CD8-positive, alpha-beta memory T cell (primary cell): ENCODE measurements at regions not wholly inside any gene's neighbourhood (a gene's known extent, or its start where the extent isn't known, plus 50 kb on each side); places are given as distances from the start of the nearest gene placed in this dataset.

ENCODE experiments used
- CTCF ChIA-PET: fragments of 350-600 bp; sonication (Branson Sonifier 250); formaldehyde crosslinking; loops from one replicate; lab custom pipeline; 2021; ENCODE audit warnings: antibody characterized with exemption; lab: Charles Lee
- POLR2A ChIA-PET: fragments of 350-600 bp; sonication (Branson Sonifier 250); formaldehyde crosslinking; loops from one replicate; lab custom pipeline; 2021; ENCODE audit warnings: antibody characterized with exemption; lab: Charles Lee
- DNase-seq, 5 donors: peaks; one replicate each; pipeline versions ENCODE4 v3.0.0 to v3.0.0-alpha.2; 2020 to 2022; ENCODE audit warnings: mixed read lengths in 1 of 5
- H3K27ac ChIP-seq: one replicate; pipeline ENCODE4 v1.7.0; 2013; ENCODE audit warnings: low read depth, mild to moderate bottlenecking, low read length, moderate library complexity
- H3K27me3 ChIP-seq: 2 replicates; pipeline ENCODE4 v1.7.0; 2013; ENCODE audit warnings: low read length, mild to moderate bottlenecking; ENCODE audit not compliant: insufficient read depth, poor library complexity, severe bottlenecking
- H3K36me3 ChIP-seq: 2 replicates; pipeline ENCODE4 v1.7.0; 2013; ENCODE audit warnings: mild to moderate bottlenecking, low read length, moderate library complexity; ENCODE audit not compliant: insufficient read depth
- H3K4me1 ChIP-seq: 2 replicates; pipeline ENCODE4 v1.7.0; 2013; ENCODE audit warnings: mild to moderate bottlenecking, low read length, moderate library complexity; ENCODE audit not compliant: insufficient read depth
- H3K4me3 ChIP-seq: 2 replicates; pipeline ENCODE4 v1.7.0; 2013; ENCODE audit warnings: mild to moderate bottlenecking, low read length
- H3K9me3 ChIP-seq: 2 replicates; pipeline ENCODE4 v1.7.0; 2013; ENCODE audit warnings: mild to moderate bottlenecking, low read length
- H3K27ac Mint-ChIP-seq, 8 donors: one replicate each; pipeline ENCODE4 v1.8.0; 2020 to 2021; ENCODE audit warnings: mixed read lengths in 8 of 8, mild to moderate bottlenecking in 6 of 8, inconsistent platforms in 3 of 8, moderate library complexity in 3 of 8
- H3K27me3 Mint-ChIP-seq, 2 donors: one replicate each; pipeline ENCODE4 v1.8.0; 2020 to 2021; ENCODE audit warnings: mixed read lengths in 2 of 2, mild to moderate bottlenecking in 1 of 2, moderate library complexity in 1 of 2
- H3K36me3 Mint-ChIP-seq, 3 donors: one replicate each; pipeline ENCODE4 v1.8.0; 2020 to 2021; ENCODE audit warnings: mixed read lengths in 3 of 3, inconsistent platforms in 1 of 3, mild to moderate bottlenecking in 1 of 3
- H3K4me1 Mint-ChIP-seq, 3 donors: one replicate each; pipeline ENCODE4 v1.8.0; 2020 to 2021; ENCODE audit warnings: mixed read lengths in 3 of 3, inconsistent platforms in 1 of 3, mild to moderate bottlenecking in 1 of 3
- H3K4me3 Mint-ChIP-seq, 7 donors: one replicate each; pipeline ENCODE4 v1.8.0; 2020 to 2021; ENCODE audit warnings: mixed read lengths in 7 of 7, mild to moderate bottlenecking in 6 of 7, moderate library complexity in 4 of 7, inconsistent platforms in 2 of 7
- H3K9me3 Mint-ChIP-seq, 5 donors: one replicate each; pipeline ENCODE4 v1.8.0; 2020 to 2022; ENCODE audit warnings: mixed read lengths in 5 of 5, mild to moderate bottlenecking in 3 of 5, moderate library complexity in 2 of 5, inconsistent platforms in 1 of 5

- Mint-ChIP-seq H3K27ac (no peak overlapping the region), H3K27me3 (no peaks in the 10 kb centered on the region), H3K36me3 (no peaks in the 10 kb centered on the region), H3K9me3 (peaks cover 0 to 17% (median 2%) of the 10 kb centered on the region in 5 donors), H3K4me3 (no peak overlapping the region), H3K4me1 (no peaks in the 10 kb centered on the region)
- no peak for DNase-seq
- POLR2A ChIA-PET, result no interaction called here
- no peak overlapping the region for H3K27ac ChIP-seq
- no peaks in the 10 kb centered on the region for H3K36me3 ChIP-seq
- H3K4me1 ChIP-seq, result no peaks in the 10 kb centered on the region
- H3K9me3 ChIP-seq, result no peaks in the 10 kb centered on the region
- H3K27me3 ChIP-seq, result no peaks in the 10 kb centered on the region
- CTCF ChIA-PET, result no interaction called here
- H3K4me3 ChIP-seq, result no peak overlapping the region
Observed at GRCh38 chr11:131290185-131290584, 80.2 kb upstream of the NTM start.

GRCh38 chr11:131295986-131296385 lies 74.4 kb upstream of the NTM start:
- no peaks in the 10 kb centered on the region for H3K9me3 ChIP-seq
- H3K4me3 ChIP-seq, result no peak overlapping the region
- H3K27ac Mint-ChIP-seq, result no peak overlapping the region
- ChIA-PET CTCF (no interaction called here), POLR2A (no interaction called here)
- peaks cover 3 to 17% (median 8%) of the 10 kb centered on the region in 5 donors for H3K9me3 Mint-ChIP-seq
- no peaks in the 10 kb centered on the region for H3K4me1 ChIP-seq
- no peak for DNase-seq
- no peaks in the 10 kb centered on the region for H3K36me3 ChIP-seq
- H3K27me3 ChIP-seq, result no peaks in the 10 kb centered on the region
- H3K4me3 Mint-ChIP-seq, result no peak overlapping the region
- H3K36me3 Mint-ChIP-seq, result no peaks in the 10 kb centered on the region
- H3K4me1 Mint-ChIP-seq, result no peaks in the 10 kb centered on the region
- H3K27ac ChIP-seq, result no peak overlapping the region
- peaks cover 0 to 4% of the 10 kb centered on the region in 2 donors for H3K27me3 Mint-ChIP-seq

DNA sequence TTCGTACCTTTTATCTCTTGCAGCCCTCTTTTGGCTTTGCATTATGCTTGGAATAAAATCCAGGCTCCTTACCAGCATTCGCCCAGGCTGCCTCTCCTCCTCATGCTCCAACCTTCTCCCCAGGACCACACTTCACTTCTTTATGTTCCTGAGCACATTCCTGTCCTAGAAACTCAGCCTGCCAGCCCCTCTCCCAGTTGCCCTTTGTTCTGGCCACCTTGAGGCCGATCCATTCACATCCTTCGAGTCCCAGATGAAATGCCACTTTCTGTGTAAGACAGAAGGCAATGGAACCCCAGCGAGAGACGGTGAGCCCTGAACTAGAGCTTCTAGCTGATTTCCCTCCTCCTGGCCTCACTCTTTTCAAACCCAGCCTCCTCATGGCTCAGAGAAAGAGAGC lies 73.0 kb upstream of the NTM start:
- no peaks in the 10 kb centered on the region for H3K27me3 ChIP-seq
- no peaks in the 10 kb centered on the region for H3K4me1 Mint-ChIP-seq
- POLR2A ChIA-PET, result no interaction called here
- no peaks in the 10 kb centered on the region for H3K9me3 ChIP-seq
- H3K36me3 Mint-ChIP-seq, result no peaks in the 10 kb centered on the region
- no peak overlapping the region for H3K4me3 ChIP-seq
- no peak overlapping the region for H3K27ac ChIP-seq
- peaks cover 0 to 4% of the 10 kb centered on the region in 2 donors for H3K27me3 Mint-ChIP-seq
- no peaks in the 10 kb centered on the region for H3K4me1 ChIP-seq
- H3K4me3 Mint-ChIP-seq, result no peak overlapping the region
- H3K27ac Mint-ChIP-seq, result no peak overlapping the region
- H3K36me3 ChIP-seq, result no peaks in the 10 kb centered on the region
- no peak for DNase-seq
- peaks cover 6 to 15% (median 10%) of the 10 kb centered on the region in 5 donors for H3K9me3 Mint-ChIP-seq
- CTCF ChIA-PET, result no interaction called here

GRCh38 chr11:131299598-131300438 lies 70.6 kb upstream of the NTM start:
- no peak overlapping the region for H3K27ac ChIP-seq
- H3K9me3 ChIP-seq, result no peaks in the 10 kb centered on the region
- no peaks in the 10 kb centered on the region for H3K27me3 ChIP-seq
- H3K4me1 ChIP-seq, result no peaks in the 10 kb centered on the region
- no peaks in the 10 kb centered on the region for H3K4me1 Mint-ChIP-seq
- POLR2A ChIA-PET, result no interaction called here
- H3K36me3 ChIP-seq, result no peaks in the 10 kb centered on the region
- H3K27ac Mint-ChIP-seq, result no peak overlapping the region
- CTCF ChIA-PET, result no interaction called here
- peaks cover 2 to 18% (median 7%) of the 10 kb centered on the region in 5 donors for H3K9me3 Mint-ChIP-seq
- H3K36me3 Mint-ChIP-seq, result no peaks in the 10 kb centered on the region
- no peak overlapping the region for H3K4me3 ChIP-seq
- no peak for DNase-seq
- no peak overlapping the region for H3K4me3 Mint-ChIP-seq
- peaks cover 0 to 4% of the 10 kb centered on the region in 2 donors for H3K27me3 Mint-ChIP-seq

GRCh38 chr11:131300439-131300717 lies 70.0 kb upstream of the NTM start:
- H3K27ac Mint-ChIP-seq, result no peak overlapping the region
- no peaks in the 10 kb centered on the region for H3K4me1 Mint-ChIP-seq
- peaks cover 0 to 4% of the 10 kb centered on the region in 2 donors for H3K27me3 Mint-ChIP-seq
- no peaks in the 10 kb centered on the region for H3K36me3 ChIP-seq
- H3K4me3 Mint-ChIP-seq, result no peak overlapping the region
- H3K9me3 ChIP-seq, result no peaks in the 10 kb centered on the region
- no peak overlapping the region for H3K27ac ChIP-seq
- no peak for DNase-seq
- no peaks in the 10 kb centered on the region for H3K27me3 ChIP-seq
- H3K9me3 Mint-ChIP-seq, result peaks cover 0 to 18% (median 7%) of the 10 kb centered on the region in 5 donors
- no peaks in the 10 kb centered on the region for H3K36me3 Mint-ChIP-seq
- ChIA-PET CTCF (no interaction called here), POLR2A (no interaction called here)
- no peaks in the 10 kb centered on the region for H3K4me1 ChIP-seq
- H3K4me3 ChIP-seq, result no peak overlapping the region

DNA sequence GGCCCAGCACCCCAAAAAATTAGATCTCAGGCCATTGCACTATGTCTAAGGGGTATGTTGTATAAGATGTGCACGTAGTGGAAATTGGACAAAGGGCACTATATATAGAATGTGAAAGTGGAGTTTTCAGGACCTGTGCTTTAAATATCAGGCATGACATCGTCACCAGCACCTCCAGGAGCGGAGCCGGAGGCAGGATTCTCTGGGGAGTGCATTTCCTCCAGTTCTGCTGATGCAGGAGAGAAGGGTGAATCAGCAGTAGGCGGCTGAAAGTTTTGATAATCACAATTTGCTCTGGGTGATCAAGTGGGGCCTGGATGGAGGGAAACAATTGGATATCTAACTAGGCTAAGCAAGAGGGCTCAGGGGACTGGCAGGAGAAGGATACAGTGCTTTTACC lies 69.1 kb upstream of the NTM start:
- Histone ChIP-seq H3K4me1 (no peaks in the 10 kb centered on the region), H3K27me3 (no peaks in the 10 kb centered on the region), H3K4me3 (no peak overlapping the region), H3K36me3 (no peaks in the 10 kb centered on the region), H3K9me3 (no peaks in the 10 kb centered on the region), H3K27ac (no peak overlapping the region)
- H3K4me3 Mint-ChIP-seq, result no peak overlapping the region
- ChIA-PET CTCF (no interaction called here), POLR2A (no interaction called here)
- H3K27me3 Mint-ChIP-seq, result peaks cover 0 to 4% of the 10 kb centered on the region in 2 donors
- no peaks in the 10 kb centered on the region for H3K36me3 Mint-ChIP-seq
- no peak for DNase-seq
- no peaks in the 10 kb centered on the region for H3K4me1 Mint-ChIP-seq
- H3K27ac Mint-ChIP-seq, result no peak overlapping the region
- peaks cover 0 to 18% (median 9%) of the 10 kb centered on the region in 5 donors for H3K9me3 Mint-ChIP-seq

GRCh38 chr11:131302836-131303235 lies 67.6 kb upstream of the NTM start:
- Histone ChIP-seq H3K27me3 (no peaks in the 10 kb centered on the region), H3K36me3 (no peaks in the 10 kb centered on the region), H3K4me3 (no peak overlapping the region), H3K4me1 (no peaks in the 10 kb centered on the region), H3K9me3 (no peaks in the 10 kb centered on the region), H3K27ac (no peak overlapping the region)
- Mint-ChIP-seq H3K27me3 (peaks cover 0 to 4% of the 10 kb centered on the region in 2 donors), H3K4me1 (no peaks in the 10 kb centered on the region), H3K27ac (peak overlapping the region in 1 of 8 donors; percentile 26), H3K9me3 (peaks cover 0 to 22% (median 9%) of the 10 kb centered on the region in 5 donors), H3K4me3 (no peak overlapping the region), H3K36me3 (no peaks in the 10 kb centered on the region)
- ChIA-PET CTCF (no interaction called here), POLR2A (no interaction called here)
- DNase-seq, result no peak

DNA sequence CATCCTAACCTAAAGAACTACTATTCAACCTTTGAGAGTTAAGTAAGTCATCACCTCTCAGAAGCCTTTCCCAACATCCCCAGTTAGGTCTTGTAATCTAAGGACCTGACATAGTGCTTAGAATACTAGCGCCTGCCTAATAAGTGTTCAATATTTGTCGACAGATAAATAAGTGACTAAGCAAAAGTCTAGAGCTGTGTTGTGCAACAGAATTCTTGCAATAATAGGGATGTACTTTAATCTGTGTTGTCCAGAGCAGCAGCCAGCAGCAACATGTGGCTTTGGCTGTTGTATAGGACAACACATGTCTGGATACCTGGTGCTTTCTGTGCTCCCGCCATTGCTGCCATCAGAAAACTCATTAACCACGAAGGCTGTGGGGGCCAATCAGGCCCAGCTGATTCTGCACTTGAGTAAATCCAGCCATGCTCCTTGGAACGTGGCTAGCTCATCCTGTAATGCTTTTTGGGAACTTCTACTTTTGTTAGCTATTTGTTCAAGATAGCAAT lies 66.8 kb upstream of the NTM start:
- Mint-ChIP-seq H3K27me3 (peaks cover 0 to 4% of the 10 kb centered on the region in 2 donors), H3K4me1 (no peaks in the 10 kb centered on the region), H3K9me3 (peaks cover 0 to 17% (median 9%) of the 10 kb centered on the region in 5 donors), H3K4me3 (no peak overlapping the region), H3K27ac (no peak overlapping the region), H3K36me3 (no peaks in the 10 kb centered on the region)
- H3K27me3 ChIP-seq, result no peaks in the 10 kb centered on the region
- ChIA-PET CTCF (no interaction called here), POLR2A (no interaction called here)
- H3K9me3 ChIP-seq, result no peaks in the 10 kb centered on the region
- no peak for DNase-seq
- H3K27ac ChIP-seq, result no peak overlapping the region
- no peak overlapping the region for H3K4me3 ChIP-seq
- no peaks in the 10 kb centered on the region for H3K36me3 ChIP-seq
- H3K4me1 ChIP-seq, result no peaks in the 10 kb centered on the region
